ENCODE measurements at regions not wholly inside any gene's neighbourhood (a gene's known extent, or its start where the extent isn't known, plus 50 kb on each side); places are given as distances from the start of the nearest gene placed in this dataset.

- Histone ChIP-seq H3K9me2 (ENCODE audit: insufficient read depth) (no peaks in the 10 kb centered on the region), H3F3A (ENCODE audit: insufficient read depth, low read depth) (no peaks in the 10 kb centered on the region), H3K27ac (no peak overlapping the region), H3K36me3 (ENCODE audit: low read depth) (no peaks in the 10 kb centered on the region), H3K27me3 (ENCODE audit: insufficient read depth, low read depth) (no peaks in the 10 kb centered on the region), H3K4me1 (replicated peaks; ENCODE audit: insufficient read depth) (no peaks in the 10 kb centered on the region), H3K4me2 (no peak overlapping the region), H3K4me3 (no peak overlapping the region), H3K79me2 (ENCODE audit: low read depth) (no peaks in the 10 kb centered on the region), H2AFZ (no peak overlapping the region), H3K9me3 (ENCODE audit: insufficient read depth, low read depth) (no peaks in the 10 kb centered on the region), H4K20me1 (ENCODE audit: insufficient read depth) (no peaks in the 10 kb centered on the region)
- BruUV-seq (replicated peaks), result no TSS peak
- ChIA-PET CTCF (no interaction called here), POLR2A (ENCODE audit: unreplicated experiment) (no interaction called here)
- intact Hi-C loops (cut with micrococcal nuclease; ENCODE audit: unreplicated experiment), result no loop called here
- TF ChIP-seq EZH2 (IDR thresholded peaks at IDR 0.05; ENCODE audit: low read depth) (no peak), CTCF (conservative IDR thresholded peaks at IDR 0.05) (no peak)
- no peak for DNase-seq
These were observed 1382.0 kb upstream of the CELF2 start for GRCh38 chr10:9635691-9636090.

DNA sequence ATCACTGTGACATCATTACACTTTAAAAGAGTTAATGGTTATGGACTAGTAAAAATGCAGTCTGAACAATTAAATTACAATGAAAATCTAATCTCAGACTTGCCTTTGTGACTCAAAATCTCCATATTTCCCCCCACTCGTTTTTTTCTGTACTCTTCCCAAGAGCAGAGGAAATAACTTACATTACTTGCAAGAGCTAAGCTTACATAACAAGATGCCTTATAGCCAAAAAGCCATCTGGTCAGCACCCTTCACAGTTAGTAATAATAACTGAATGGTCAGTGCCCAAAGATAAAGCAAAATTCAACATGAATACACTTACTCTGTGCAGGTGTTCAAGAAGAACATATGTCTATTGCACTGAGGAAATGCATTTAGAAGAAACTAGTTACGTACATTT is 1381.5 kb upstream of the CELF2 start:
- intact Hi-C loops (cut with micrococcal nuclease; ENCODE audit: unreplicated experiment), result no loop called here
- H3K4me2 ChIP-seq, result no peak overlapping the region

DNA sequence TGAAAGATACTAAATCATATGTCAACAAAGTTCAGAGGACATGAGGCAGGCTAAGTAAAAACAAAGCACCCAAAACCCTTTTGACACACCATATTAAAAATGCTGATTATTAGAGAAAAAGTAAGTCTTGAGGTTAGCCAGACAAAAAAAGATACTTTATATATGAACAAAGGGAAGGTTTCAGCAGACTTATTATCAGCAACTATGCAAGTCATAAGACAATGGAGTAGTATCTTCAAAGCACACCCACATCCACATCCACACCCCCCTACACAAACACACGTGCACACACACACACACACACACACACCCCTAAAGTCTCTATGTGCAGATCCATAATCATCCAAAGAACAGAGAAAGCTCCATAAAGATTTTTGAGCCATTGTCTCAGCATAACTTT is 1373.9 kb upstream of the CELF2 start:
- Histone ChIP-seq H3K27ac (no peak overlapping the region), H3K4me3 (no peak overlapping the region), H4K20me1 (ENCODE audit: insufficient read depth) (no peaks in the 10 kb centered on the region), H2AFZ (no peak overlapping the region), H3F3A (ENCODE audit: insufficient read depth, low read depth) (no peaks in the 10 kb centered on the region), H3K9me3 (ENCODE audit: insufficient read depth, low read depth) (no peaks in the 10 kb centered on the region), H3K36me3 (ENCODE audit: low read depth) (no peaks in the 10 kb centered on the region), H3K4me2 (no peak overlapping the region), H3K9me2 (ENCODE audit: insufficient read depth) (no peaks in the 10 kb centered on the region), H3K4me1 (replicated peaks; ENCODE audit: insufficient read depth) (no peaks in the 10 kb centered on the region), H3K79me2 (ENCODE audit: low read depth) (no peaks in the 10 kb centered on the region), H3K27me3 (ENCODE audit: insufficient read depth, low read depth) (no peaks in the 10 kb centered on the region)
- TF ChIP-seq EZH2 (IDR thresholded peaks at IDR 0.05; ENCODE audit: low read depth) (no peak), CTCF (conservative IDR thresholded peaks at IDR 0.05) (no peak)
- ChIA-PET CTCF (no interaction called here), POLR2A (ENCODE audit: unreplicated experiment) (no interaction called here)
- DNase-seq, result no peak
- BruUV-seq (replicated peaks), result no TSS peak
- intact Hi-C loops (cut with micrococcal nuclease; ENCODE audit: unreplicated experiment), result no loop called here

More for the DNA sequence above, 1381.5 kb upstream of the CELF2 start:
- Histone ChIP-seq H3K27ac (no peak overlapping the region), H3K36me3 (ENCODE audit: low read depth) (no peaks in the 10 kb centered on the region), H3F3A (ENCODE audit: insufficient read depth, low read depth) (no peaks in the 10 kb centered on the region), H2AFZ (no peak overlapping the region), H3K79me2 (ENCODE audit: low read depth) (no peaks in the 10 kb centered on the region), H3K9me2 (ENCODE audit: insufficient read depth) (no peaks in the 10 kb centered on the region), H3K9me3 (ENCODE audit: insufficient read depth, low read depth) (no peaks in the 10 kb centered on the region), H4K20me1 (ENCODE audit: insufficient read depth) (no peaks in the 10 kb centered on the region), H3K27me3 (ENCODE audit: insufficient read depth, low read depth) (no peaks in the 10 kb centered on the region), H3K4me1 (replicated peaks; ENCODE audit: insufficient read depth) (no peaks in the 10 kb centered on the region), H3K4me3 (no peak overlapping the region)
- DNase-seq, result no peak
- no peak for TF ChIP-seq CTCF (conservative IDR thresholded peaks at IDR 0.05)
- no peak for TF ChIP-seq EZH2 (IDR thresholded peaks at IDR 0.05; ENCODE audit: low read depth)
- BruUV-seq (replicated peaks), result no TSS peak
- POLR2A ChIA-PET (ENCODE audit: unreplicated experiment), result no interaction called here
- CTCF ChIA-PET, result no interaction called here
